Keratinocyte (primary cell): ENCODE measurements at regions not wholly inside any gene's neighbourhood (a gene's known extent, or its start where the extent isn't known, plus 50 kb on each side); places are given as distances from the start of the nearest gene placed in this dataset.

Source experiments
- DNase-seq: peaks from one replicate; pipeline ENCODE4 v3.0.0-alpha.2; 2011; ENCODE audit warnings: low read depth, missing footprints, low spot score
- FAIRE-seq: peaks from 2 replicates; lab custom pipeline; 2011; peaks lifted over from hg19 to GRCh38; lab: Jason Lieb, UNC
- H2AFZ ChIP-seq: 2 replicates; pipeline ENCODE4 v1.6.0; 2012; ENCODE audit warnings: low read length, control low read depth, inconsistent platforms; ENCODE audit not compliant: control insufficient read depth
- H3K27ac ChIP-seq: 2 replicates; pipeline ENCODE4 v1.5.1; 2011; ENCODE audit warnings: low read length; ENCODE audit not compliant: control insufficient read depth, insufficient read depth
- H3K27me3 ChIP-seq: 3 replicates; pipeline ENCODE4 v1.6.0; 2011; ENCODE audit warnings: low read length; ENCODE audit not compliant: control insufficient read depth, insufficient read depth; ENCODE audit errors: extremely low read depth
- H3K36me3 ChIP-seq, 2 experiments: 2 replicates in 1 of 2; 3 replicates in 1 of 2; pipeline ENCODE4 v1.5.1; 2011; ENCODE audit warnings: low read length in 2 of 2, mild to moderate bottlenecking in 1 of 2; ENCODE audit not compliant: control insufficient read depth in 2 of 2, insufficient read depth in 2 of 2; ENCODE audit errors: extremely low read depth in 1 of 2
- H3K4me1 ChIP-seq: 3 replicates; pipeline ENCODE4 v1.5.1; 2011; ENCODE audit warnings: low read length; ENCODE audit not compliant: control insufficient read depth, insufficient read depth; ENCODE audit errors: extremely low read depth
- H3K4me2 ChIP-seq: 3 replicates; pipeline ENCODE4 v1.6.0; 2011; ENCODE audit warnings: low read depth, low read length; ENCODE audit not compliant: control insufficient read depth, insufficient read depth; ENCODE audit errors: extremely low read depth
- H3K4me3 ChIP-seq, 3 experiments: fragments of 200-600 bp in 1 of 3; sonication (generic) in 1 of 3; 2 replicates in 2 of 3; 3 replicates in 1 of 3; pipeline ENCODE4 v1.5.1; 2011 to 2016; ENCODE audit warnings: low read length in 3 of 3, mild to moderate bottlenecking in 3 of 3, control low read depth in 2 of 3, inconsistent platforms in 1 of 3, low read depth in 1 of 3, mixed read lengths in 1 of 3, mixed run types in 1 of 3, moderate library complexity in 1 of 3; ENCODE audit not compliant: control insufficient read depth in 2 of 3, insufficient read depth in 2 of 3; ENCODE audit errors: extremely low read depth in 1 of 3
- H3K79me2 ChIP-seq: 2 replicates; pipeline ENCODE4 v1.6.0; 2012; ENCODE audit warnings: low read length; ENCODE audit not compliant: control insufficient read depth, insufficient read depth
- H3K9ac ChIP-seq: 3 replicates; pipeline ENCODE4 v1.6.0; 2011; ENCODE audit warnings: low read length; ENCODE audit not compliant: control insufficient read depth, insufficient read depth; ENCODE audit errors: extremely low read depth
- H3K9me1 ChIP-seq: 3 replicates; pipeline ENCODE4 v1.6.0; 2011; ENCODE audit warnings: low read length; ENCODE audit not compliant: control insufficient read depth, insufficient read depth; ENCODE audit errors: extremely low read depth
- H3K9me3 ChIP-seq: 2 replicates; pipeline ENCODE4 v1.5.1; 2012; ENCODE audit warnings: low read depth, low read length; ENCODE audit not compliant: control insufficient read depth
- H4K20me1 ChIP-seq: 3 replicates; pipeline ENCODE4 v1.6.0; 2011; ENCODE audit warnings: low read length; ENCODE audit not compliant: control insufficient read depth, insufficient read depth; ENCODE audit errors: extremely low read depth
- CTCF ChIP-seq, 3 experiments: IDR thresholded peaks in 1 of 3; conservative IDR thresholded peaks in 1 of 3; optimal IDR thresholded peaks in 1 of 3; 2 replicates in 2 of 3; 3 replicates in 1 of 3; pipeline versions ENCODE3 to v1.5.1; 2011; ENCODE audit warnings: low read length in 3 of 3, mild to moderate bottlenecking in 3 of 3, moderate library complexity in 2 of 3, control low read depth in 1 of 3, inconsistent platforms in 1 of 3; ENCODE audit not compliant: insufficient read depth in 2 of 3; ENCODE audit errors: extremely low read depth in 1 of 3
- EZH2 ChIP-seq: IDR thresholded peaks from one replicate; pipeline ENCODE4 v1.6.1; 2012; ENCODE audit warnings: inconsistent platforms, mild to moderate bottlenecking, low read length, moderate library complexity
- dilution Hi-C: fragments of 300-500 bp; cut with MboI; formaldehyde crosslinking; loops from one replicate; pipeline ENCODE4 v1.7.0; 2020; ENCODE audit warnings: low sequenced_read_pairs; ENCODE audit not compliant: extremely low pct_ligation_motif_present

GRCh38 chr9:12956261-12956660, 181.4 kb downstream of the LURAP1L start:
- FAIRE-seq, result no peak
- H4K20me1 ChIP-seq, result no peaks in the 10 kb centered on the region
- H3K4me2 ChIP-seq, result no peak overlapping the region
- no peaks in the 10 kb centered on the region for H3K79me2 ChIP-seq
- no peak overlapping the region for H3K9ac ChIP-seq
- no peak overlapping the region for H3K27ac ChIP-seq
- H3K4me1 ChIP-seq, result no peaks in the 10 kb centered on the region
- no peaks in the 10 kb centered on the region for H3K27me3 ChIP-seq
- no peak overlapping the region for H2AFZ ChIP-seq
- H3K36me3 ChIP-seq, result no peaks in the 10 kb centered on the region
- no peak for DNase-seq
- no peak overlapping the region for H3K4me3 ChIP-seq
- no peaks in the 10 kb centered on the region for H3K9me1 ChIP-seq
- TF ChIP-seq EZH2 (no peak), CTCF (optimal IDR thresholded peaks at IDR 0.05 in 1 of 3, IDR thresholded peaks at IDR 0.05 in 1 of 3, conservative IDR thresholded peaks at IDR 0.05 in 1 of 3; ENCODE audit: extremely low read depth in 1 of 3, insufficient read depth in 2 of 3, low read length in 3 of 3) (no peak)
- dilution Hi-C loops, result no loop called here
- peaks cover 2% of the 10 kb centered on the region for H3K9me3 ChIP-seq

- Histone ChIP-seq H3K36me3 (no peaks in the 10 kb centered on the region), H2AFZ (no peak overlapping the region), H3K4me3 (no peak overlapping the region), H3K4me2 (no peak overlapping the region), H3K9ac (no peak overlapping the region), H3K9me1 (no peaks in the 10 kb centered on the region), H3K79me2 (no peaks in the 10 kb centered on the region), H3K4me1 (no peaks in the 10 kb centered on the region), H4K20me1 (no peaks in the 10 kb centered on the region), H3K27ac (no peak overlapping the region), H3K27me3 (no peaks in the 10 kb centered on the region), H3K9me3 (peaks cover 2% of the 10 kb centered on the region)
- TF ChIP-seq CTCF (optimal IDR thresholded peaks at IDR 0.05 in 1 of 3, IDR thresholded peaks at IDR 0.05 in 1 of 3, conservative IDR thresholded peaks at IDR 0.05 in 1 of 3; ENCODE audit: extremely low read depth in 1 of 3, insufficient read depth in 2 of 3, low read length in 3 of 3) (no peak), EZH2 (no peak)
- DNase-seq (no peak), FAIRE-seq (no peak)
- dilution Hi-C loops, result no loop called here
Observed at GRCh38 chr9:12956805-12957204, 182.0 kb downstream of the LURAP1L start.
